T1000 (cell line): ENCODE measurements at regions not wholly inside any gene's neighbourhood (a gene's known extent, or its start where the extent isn't known, plus 50 kb on each side); places are given as distances from the start of the nearest gene placed in this dataset.

ENCODE experiments used
- DNase-seq: peaks from one replicate; lab custom pipeline; 2025; ENCODE audit warnings: mixed read lengths; lab: John Stamatoyannopoulos, UW

- DNase-seq = no peak
Measured at GRCh38 chr3:28738425-28738824, 389.8 kb upstream of the AZI2 start.

DNA sequence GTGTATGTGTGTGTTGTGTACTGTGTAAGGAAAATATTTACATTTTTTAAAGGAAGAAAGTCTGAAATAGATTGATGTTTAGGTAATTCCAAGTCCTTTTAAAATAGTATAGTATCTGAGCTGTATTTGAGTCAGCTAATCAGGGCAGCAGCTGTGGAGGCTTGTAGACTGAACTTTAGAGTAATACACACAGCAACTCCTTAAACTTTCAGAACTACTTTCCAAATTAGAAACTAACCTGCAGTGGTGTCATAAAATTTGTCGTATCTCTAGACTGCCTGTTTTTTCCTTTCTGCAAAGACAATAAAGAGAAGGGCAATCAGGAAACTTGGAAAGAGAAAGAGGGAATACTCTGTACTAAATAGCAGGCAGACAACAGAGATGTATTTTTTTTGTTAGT is 391.0 kb upstream of the AZI2 start:
- no peak for DNase-seq

GRCh38 chr3:28743271-28743670 is 394.6 kb upstream of the AZI2 start:
- no peak for DNase-seq

- DNase-seq = no peak
Measured at GRCh38 chr3:28743831-28744230, 395.2 kb upstream of the AZI2 start.

DNA sequence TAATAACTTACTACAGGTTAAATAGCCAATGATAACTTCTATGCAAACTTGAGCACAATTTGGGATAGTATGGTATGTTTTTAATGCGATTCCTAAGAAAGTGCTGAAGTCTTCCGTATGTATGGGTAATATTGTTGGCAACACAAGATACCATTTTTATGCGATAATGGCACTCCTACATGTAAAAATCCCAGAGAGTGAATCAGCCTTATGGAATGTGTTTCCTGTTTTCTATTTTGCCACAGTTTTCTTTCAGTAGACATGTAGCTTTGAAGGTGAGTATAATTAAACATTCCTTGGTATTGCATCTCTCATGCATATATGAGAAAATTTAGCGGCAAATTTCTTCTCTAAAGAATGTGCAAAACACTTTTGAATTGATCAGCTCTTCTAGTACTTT is 396.8 kb upstream of the AZI2 start:
- DNase-seq = no peak

DNA sequence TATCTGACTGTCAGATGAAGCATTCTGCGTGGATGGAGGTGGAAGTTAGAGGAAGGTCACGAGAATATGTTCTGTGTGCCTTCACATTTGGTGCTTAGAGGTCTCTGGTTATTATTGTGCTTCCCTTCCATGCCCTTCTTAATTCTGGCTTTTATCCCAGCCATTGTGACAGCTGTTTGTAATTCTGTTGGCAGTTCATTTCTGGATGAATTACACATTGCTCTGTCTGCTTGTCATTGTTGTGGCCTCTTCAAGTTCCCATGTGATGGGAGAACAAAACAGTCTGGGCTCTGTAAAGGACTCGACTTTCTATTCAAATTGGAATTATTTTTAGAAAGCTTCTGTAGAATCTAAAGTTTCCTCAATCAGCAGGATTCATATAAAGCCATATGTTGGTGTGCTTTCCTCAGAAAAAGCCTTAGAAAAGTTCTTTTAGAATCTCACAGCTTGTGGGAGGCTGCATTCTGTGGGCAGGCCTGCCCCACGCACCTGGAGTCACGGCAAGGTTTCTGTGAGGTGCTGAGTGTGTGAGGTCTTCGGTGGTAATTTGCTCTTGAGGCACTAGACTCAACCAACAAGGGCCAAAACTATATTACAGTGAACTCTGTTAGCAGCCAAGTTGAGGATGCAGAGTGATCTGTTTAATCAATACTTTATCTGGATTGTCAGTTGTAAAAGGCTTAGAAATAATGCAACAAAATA is 397.4 kb upstream of the AZI2 start:
- DNase-seq = no peak

- DNase-seq = no peak
Measured at GRCh38 chr3:28746990-28747389, 398.4 kb upstream of the AZI2 start.

DNA sequence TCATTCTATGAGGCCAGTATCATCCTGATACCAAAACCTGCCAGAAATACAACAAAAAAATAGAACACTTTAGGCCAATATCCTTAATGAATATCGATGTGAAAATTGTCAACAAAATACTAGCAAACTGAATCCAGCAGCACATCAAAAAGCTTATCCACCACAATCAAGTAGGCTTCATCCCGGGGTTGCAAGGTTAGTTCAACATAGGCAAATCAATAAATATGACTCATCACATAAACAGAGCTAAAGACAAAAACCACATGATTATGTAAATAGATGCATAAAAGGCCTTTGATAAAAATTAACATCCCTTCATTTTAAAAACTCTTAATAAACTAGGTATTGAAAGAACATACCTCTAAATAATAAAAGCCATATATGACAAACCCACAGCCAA is 403.2 kb upstream of the AZI2 start:
- no peak for DNase-seq

- DNase-seq = no peak
Measured at GRCh38 chr3:28752290-28752689, 403.7 kb upstream of the AZI2 start.

DNA sequence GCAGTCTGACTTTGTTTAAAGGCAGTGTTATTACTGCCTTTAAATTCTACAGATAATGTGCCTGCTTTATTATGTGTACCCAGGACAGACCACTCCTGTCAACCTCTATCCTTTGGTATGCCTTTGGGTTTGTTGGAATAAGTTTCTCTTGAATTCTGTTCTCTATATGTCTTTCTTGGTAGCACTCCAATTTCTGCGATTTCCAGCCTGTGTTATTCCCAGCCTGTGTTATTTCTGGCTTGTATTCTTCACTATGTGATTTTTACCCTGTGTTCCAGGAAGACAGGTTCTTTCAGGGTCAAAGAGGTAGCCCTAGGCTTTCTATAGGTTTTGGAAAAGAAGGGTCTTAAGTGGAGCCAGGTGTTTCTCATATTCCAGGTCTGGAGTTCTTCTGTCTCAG is 407.4 kb upstream of the AZI2 start:
- no peak for DNase-seq

DNA sequence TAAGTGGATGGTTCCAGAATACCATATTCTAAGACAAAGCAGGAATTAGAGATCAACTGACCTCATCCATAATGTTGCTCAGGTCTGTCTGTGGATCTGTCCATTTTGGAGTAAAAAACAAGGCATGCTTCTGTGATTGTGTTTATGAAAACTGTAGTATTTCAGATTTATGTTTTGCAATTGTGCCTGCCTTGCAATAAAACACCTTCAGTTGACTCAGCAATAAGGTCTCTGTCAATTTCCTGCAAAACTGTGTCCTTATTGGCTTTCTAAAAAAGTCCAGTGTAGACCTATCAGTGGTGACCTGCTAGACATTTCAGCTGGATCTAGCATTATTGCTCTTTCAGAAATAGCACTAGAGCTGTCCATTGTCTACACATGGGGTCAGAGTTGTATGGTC is 409.5 kb upstream of the AZI2 start:
- no peak for DNase-seq

GRCh38 chr3:28761375-28761774 is 412.8 kb upstream of the AZI2 start:
- no peak for DNase-seq

GRCh38 chr3:28765194-28765593 is 416.6 kb upstream of the AZI2 start:
- DNase-seq = no peak

DNA sequence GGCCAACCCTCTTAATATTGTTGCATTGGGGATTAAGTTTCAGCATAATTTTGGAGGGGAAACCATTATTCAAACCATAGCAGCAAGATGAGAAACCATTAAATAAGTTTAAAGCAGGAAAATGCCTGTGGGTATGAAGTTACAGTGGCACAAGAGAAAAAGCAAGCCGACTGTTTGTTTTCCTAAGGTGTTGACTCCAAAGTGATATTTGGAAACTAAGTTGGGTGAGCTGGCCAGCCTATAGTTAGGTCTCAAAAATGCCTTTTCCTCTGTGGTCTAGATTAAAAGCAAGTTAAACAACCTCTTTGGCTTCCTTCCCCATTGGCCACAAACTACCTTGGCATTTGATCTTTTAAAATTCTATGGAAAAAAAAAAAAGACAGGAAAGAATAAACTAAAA is 419.8 kb upstream of the AZI2 start:
- no peak for DNase-seq

GRCh38 chr3:28777806-28778475 is 429.3 kb upstream of the AZI2 start:
- no peak for DNase-seq

- no peak for DNase-seq
Measured at GRCh38 chr3:28780480-28780879, 431.9 kb upstream of the AZI2 start.

- DNase-seq = no peak
Measured at GRCh38 chr3:28781053-28781452, 432.4 kb upstream of the AZI2 start.

- no peak for DNase-seq
Measured at GRCh38 chr3:28786446-28786845, 437.8 kb upstream of the AZI2 start.

GRCh38 chr3:28788571-28788970 is 439.9 kb upstream of the AZI2 start:
- DNase-seq = no peak

GRCh38 chr3:28791713-28792255 is 443.2 kb upstream of the AZI2 start:
- DNase-seq = no peak

- no peak for DNase-seq
Measured at GRCh38 chr3:28792604-28793003, 444.0 kb upstream of the AZI2 start.

DNA sequence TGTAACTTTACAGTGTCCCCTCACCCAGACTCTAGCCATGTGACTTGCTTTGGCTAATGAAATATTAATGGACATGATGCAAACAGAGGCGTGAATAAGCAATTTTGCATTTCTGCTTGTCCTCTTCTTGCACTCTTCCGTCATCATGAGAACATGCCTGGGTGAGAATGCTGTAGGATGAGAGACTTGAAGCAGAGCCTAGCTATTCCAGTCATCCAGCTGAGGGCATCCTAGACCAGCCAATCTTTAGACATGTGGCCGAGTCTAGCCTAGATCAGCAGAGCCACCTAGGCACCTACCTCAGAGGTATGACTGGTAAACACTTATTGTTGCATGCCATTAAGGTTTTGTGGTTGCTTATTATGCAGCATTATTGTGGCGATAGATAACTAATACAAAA is 450.5 kb upstream of the AZI2 start:
- DNase-seq = no peak

- DNase-seq = no peak
Measured at GRCh38 chr3:28800203-28800602, 451.6 kb upstream of the AZI2 start.

DNA sequence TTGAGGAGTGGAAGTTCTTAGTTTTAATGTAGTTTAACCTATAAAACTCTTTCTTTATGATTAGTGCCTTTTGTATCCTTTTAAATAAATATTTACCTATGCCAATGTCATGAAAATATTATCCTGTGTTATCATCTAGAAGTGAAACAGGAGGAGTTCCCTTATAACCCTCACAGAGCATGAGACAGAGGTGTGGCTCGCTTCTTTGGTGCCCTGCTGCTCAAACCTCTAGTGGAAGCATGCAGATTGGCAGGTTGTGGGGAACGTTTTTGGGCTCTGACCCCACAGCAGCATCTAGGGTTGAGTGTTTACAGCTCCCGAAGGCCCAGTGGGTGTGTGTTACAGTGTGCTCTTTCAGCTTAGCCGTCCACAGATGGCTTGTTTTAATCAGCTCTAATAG is 459.4 kb upstream of the AZI2 start:
- no peak for DNase-seq
